T-cell (primary cell): ENCODE measurements at regions not wholly inside any gene's neighbourhood (a gene's known extent, or its start where the extent isn't known, plus 50 kb on each side); places are given as distances from the start of the nearest gene placed in this dataset.
"Not testable (repeated sequence)": the region's sequence is repeated elsewhere in the genome, so short reads cannot be mapped to it uniquely, and the experiment has no call there.

Experiments used
- ATAC-seq, 4 experiments: fragments of 200-7000 bp in 3 of 4; fragments of 150-1000 bp in 1 of 4; cut with Tn5 transposase; replicated peaks in 1 of 4; 1 replicate in 3 of 4; 2 replicates in 1 of 4; pipeline ENCODE4 v1.10.0; 2021; ENCODE audit warnings: moderate library complexity in 3 of 4, mild to moderate bottlenecking in 2 of 4, moderate number of reproducible peaks in 1 of 4
- CTCF ChIA-PET, 2 donors: fragments of 300-600 bp; sonication (Branson Sonifier 250); formaldehyde crosslinking; loops; one replicate each; lab custom pipeline; 2022; ENCODE audit warnings: antibody characterized with exemption in 2 of 2; lab: Charles Lee
- POLR2A ChIA-PET, 2 donors: fragments of 300-600 bp; sonication (Branson Sonifier 250); formaldehyde crosslinking; loops; one replicate each; lab custom pipeline; 2022; ENCODE audit warnings: antibody characterized with exemption in 2 of 2; lab: Charles Lee
- DNase-seq, 35 experiments: peaks; one replicate each; pipeline versions ENCODE4 v3.0.0 to v3.0.0-alpha.2; 2013 to 2023
- H3K27ac ChIP-seq: one replicate; pipeline ENCODE4 v1.5.1; 2013; ENCODE audit warnings: low read length
- H3K27me3 ChIP-seq, 2 experiments: replicated peaks in 1 of 2; 1 replicate in 1 of 2; 2 replicates in 1 of 2; pipeline versions ENCODE4 v1.6.1 to v1.7.0; 2013; ENCODE audit warnings: low read length in 1 of 2, mixed read lengths in 1 of 2; ENCODE audit not compliant: control insufficient read depth in 2 of 2, insufficient read depth in 2 of 2; ENCODE audit errors: extremely low read depth in 1 of 2
- H3K36me3 ChIP-seq, 2 donors: 1 replicate in 1 of 2; 2 replicates in 1 of 2; pipeline versions ENCODE4 v1.6.1 to v1.7.0; 2013; ENCODE audit warnings: low read length in 1 of 2; ENCODE audit not compliant: control insufficient read depth in 2 of 2, insufficient read depth in 1 of 2; ENCODE audit errors: extremely low read depth in 1 of 2
- H3K4me1 ChIP-seq, 2 experiments: 1 replicate in 1 of 2; 2 replicates in 1 of 2; pipeline versions ENCODE4 v1.6.1 to v1.7.0; 2013; ENCODE audit warnings: low read length in 2 of 2, mixed read lengths in 1 of 2; ENCODE audit not compliant: insufficient read depth in 2 of 2, control insufficient read depth in 1 of 2; ENCODE audit errors: extremely low read depth in 1 of 2
- H3K4me3 ChIP-seq, 2 donors: 1 replicate in 1 of 2; 2 replicates in 1 of 2; pipeline versions ENCODE4 v1.5.1 to v1.7.0; 2013; ENCODE audit warnings: mild to moderate bottlenecking in 2 of 2, low read length in 1 of 2, moderate library complexity in 1 of 2; ENCODE audit not compliant: control insufficient read depth in 1 of 2; ENCODE audit errors: extremely low read depth in 1 of 2
- H3K9me3 ChIP-seq: 2 replicates; pipeline ENCODE4 v1.7.0; 2013
- H3K27ac Mint-ChIP-seq, 2 donors: one replicate each; pipeline ENCODE4 v1.8.0; 2020 to 2021; ENCODE audit warnings: mild to moderate bottlenecking in 2 of 2, mixed read lengths in 2 of 2
- H3K27me3 Mint-ChIP-seq, 2 donors: one replicate each; pipeline ENCODE4 v1.8.0; 2021 to 2022; ENCODE audit warnings: mixed read lengths in 2 of 2
- H3K36me3 Mint-ChIP-seq: one replicate; pipeline ENCODE4 v1.8.0; 2021; ENCODE audit warnings: mixed read lengths
- H3K4me1 Mint-ChIP-seq, 3 donors: one replicate each; pipeline ENCODE4 v1.8.0; 2020 to 2022; ENCODE audit warnings: mixed read lengths in 3 of 3, mild to moderate bottlenecking in 1 of 3
- H3K4me3 Mint-ChIP-seq, 3 donors: one replicate each; pipeline ENCODE4 v1.8.0; 2020 to 2022; ENCODE audit warnings: mild to moderate bottlenecking in 3 of 3, mixed read lengths in 3 of 3, moderate library complexity in 3 of 3
- H3K9me3 Mint-ChIP-seq, 3 donors: one replicate each; pipeline ENCODE4 v1.8.0; 2020 to 2022; ENCODE audit warnings: mixed read lengths in 3 of 3
- WGBS: methylation state at CpG from one replicate; pipeline ENCODE4 v1.1.5; 2013; ENCODE audit warnings: missing lambda C conversion rate; ENCODE audit not compliant: insufficient coverage; 5-methylcytosine and 5-hydroxymethylcytosine counted together

- H3K4me3 ChIP-seq, DNase-seq, H3K4me1 Mint-ChIP-seq, H3K27me3 ChIP-seq, POLR2A ChIA-PET, H3K27ac Mint-ChIP-seq, H3K4me3 Mint-ChIP-seq, H3K36me3 Mint-ChIP-seq, CTCF ChIA-PET, H3K9me3 ChIP-seq, H3K4me1 ChIP-seq, H3K27me3 Mint-ChIP-seq, H3K9me3 Mint-ChIP-seq, H3K27ac ChIP-seq, H3K36me3 ChIP-seq: not testable (repeated sequence)
- peak in 1 of 4 experiments; percentile 19 for ATAC-seq
- no CpG with 5 or more reads among the region's 30 CpGs for WGBS
These were observed 415.5 kb downstream of the FOXD4L4 start for GRCh38 chr9:66152406-66152805.

- H3K4me3 ChIP-seq, POLR2A ChIA-PET, H3K27ac Mint-ChIP-seq, H3K4me1 Mint-ChIP-seq, H3K27ac ChIP-seq, H3K36me3 Mint-ChIP-seq, H3K9me3 ChIP-seq, H3K36me3 ChIP-seq, CTCF ChIA-PET, H3K27me3 ChIP-seq, H3K9me3 Mint-ChIP-seq, H3K27me3 Mint-ChIP-seq, H3K4me1 ChIP-seq: not testable (repeated sequence)
- WGBS, result no CpG with 5 or more reads among the region's 59 CpGs
- peak; percentile 90 to 99 (median 94) for ATAC-seq
- H3K4me3 Mint-ChIP-seq, result peak overlapping the region in 1 of 3 donors; percentile 13
- peak in 20 of 35 experiments; percentile 1 to 44 (median 14) for DNase-seq
These were observed 416.2 kb downstream of the FOXD4L4 start for GRCh38 chr9:66153021-66153725.

- H3K36me3 Mint-ChIP-seq, H3K4me1 Mint-ChIP-seq, POLR2A ChIA-PET, H3K4me3 ChIP-seq, H3K9me3 ChIP-seq, CTCF ChIA-PET, H3K27ac ChIP-seq, H3K27me3 ChIP-seq, ATAC-seq, H3K9me3 Mint-ChIP-seq, H3K27me3 Mint-ChIP-seq, H3K36me3 ChIP-seq, H3K4me1 ChIP-seq, H3K4me3 Mint-ChIP-seq, H3K27ac Mint-ChIP-seq: not testable (repeated sequence)
- peak in 5 of 35 experiments; percentile 0 to 24 (median 3) for DNase-seq
- WGBS, result no CpG with 5 or more reads among the region's 40 CpGs
These were observed 417.2 kb downstream of the FOXD4L4 start for GRCh38 chr9:66153971-66154691.

- H3K9me3 ChIP-seq, ATAC-seq, H3K4me1 ChIP-seq, H3K36me3 Mint-ChIP-seq, H3K27ac ChIP-seq, POLR2A ChIA-PET, H3K27me3 Mint-ChIP-seq, CTCF ChIA-PET, H3K4me3 ChIP-seq, DNase-seq, H3K9me3 Mint-ChIP-seq, H3K27me3 ChIP-seq, H3K4me3 Mint-ChIP-seq, H3K4me1 Mint-ChIP-seq, H3K27ac Mint-ChIP-seq, H3K36me3 ChIP-seq: not testable (repeated sequence)
- WGBS, result no CpG with 5 or more reads among the region's 7 CpGs
These were observed 445.4 kb downstream of the FOXD4L4 start for GRCh38 chr9:66182316-66182715.

GRCh38 chr9:66183648-66184047 lies 446.7 kb downstream of the FOXD4L4 start:
- no CpG with 5 or more reads among the region's 2 CpGs for WGBS
- CTCF ChIA-PET, result not testable (repeated sequence)

GRCh38 chr9:66197199-66197598 lies 460.3 kb downstream of the FOXD4L4 start:
- DNase-seq, H3K4me1 ChIP-seq, H3K27me3 ChIP-seq, H3K27ac Mint-ChIP-seq, H3K9me3 ChIP-seq, H3K36me3 Mint-ChIP-seq, CTCF ChIA-PET, H3K4me1 Mint-ChIP-seq, H3K27ac ChIP-seq, ATAC-seq, H3K36me3 ChIP-seq, H3K4me3 Mint-ChIP-seq, POLR2A ChIA-PET, H3K4me3 ChIP-seq, H3K27me3 Mint-ChIP-seq, H3K9me3 Mint-ChIP-seq: not testable (repeated sequence)
- WGBS, result no CpG with 5 or more reads among the region's 4 CpGs

More at GRCh38 chr9:66183648-66184047, 446.7 kb downstream of the FOXD4L4 start:
- H3K27me3 ChIP-seq, ATAC-seq, H3K4me3 Mint-ChIP-seq, POLR2A ChIA-PET, H3K4me1 Mint-ChIP-seq, H3K4me1 ChIP-seq, H3K27ac Mint-ChIP-seq, H3K4me3 ChIP-seq, H3K36me3 ChIP-seq, H3K27me3 Mint-ChIP-seq, H3K9me3 Mint-ChIP-seq, H3K36me3 Mint-ChIP-seq, H3K9me3 ChIP-seq, DNase-seq, H3K27ac ChIP-seq: not testable (repeated sequence)
